HG03571 (cell line): ENCODE measurements at regions not wholly inside any gene's neighbourhood (a gene's known extent, or its start where the extent isn't known, plus 50 kb on each side); places are given as distances from the start of the nearest gene placed in this dataset.
"Not testable (repeated sequence)": the region's sequence is repeated elsewhere in the genome, so short reads cannot be mapped to it uniquely, and the experiment has no call there.

Experiments
- ATAC-seq: cut with Tn5 transposase; IDR thresholded peaks from one replicate; pipeline ENCODE4 v1.9.1; 2021; ENCODE audit not compliant: unreplicated experiment

DNA sequence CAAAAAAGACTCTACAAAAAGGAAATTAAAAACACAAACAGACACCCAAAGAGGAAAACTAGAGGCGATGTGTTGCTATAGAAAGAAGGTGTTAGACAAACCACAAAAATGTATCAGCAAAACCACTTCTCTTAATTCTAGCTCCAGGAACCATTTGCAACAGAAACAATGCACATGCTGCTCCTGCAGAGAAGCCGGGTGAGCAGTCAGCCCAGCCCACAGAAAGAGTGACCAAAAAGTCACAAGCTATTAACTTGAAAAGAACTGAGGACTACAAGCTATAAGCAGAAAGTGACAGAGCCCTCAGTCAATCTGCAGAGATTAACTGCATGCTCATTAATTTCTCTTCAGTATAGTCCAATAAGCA is 96.2 kb upstream of the KLHL13 start:
- peak; percentile 85 for ATAC-seq

DNA sequence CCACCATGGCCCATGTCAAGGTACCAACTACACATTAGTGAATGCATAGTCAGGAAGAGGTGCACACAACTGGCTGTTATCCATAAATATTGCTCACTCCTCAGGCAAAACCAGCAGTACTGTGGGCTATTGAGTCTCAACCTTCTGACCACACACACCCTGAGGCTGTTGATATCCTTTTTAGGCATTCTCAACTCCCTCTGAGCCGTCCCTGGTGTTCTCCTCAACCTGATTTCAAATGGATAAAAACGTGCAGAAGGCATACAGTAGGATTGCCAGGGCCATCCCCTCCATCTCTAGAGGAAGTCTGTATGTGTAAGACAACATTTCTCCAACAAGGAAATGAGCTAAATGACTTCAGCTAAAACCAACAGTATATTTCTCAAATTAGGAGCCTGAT is 98.7 kb upstream of the KLHL13 start:
- ATAC-seq: no peak

DNA sequence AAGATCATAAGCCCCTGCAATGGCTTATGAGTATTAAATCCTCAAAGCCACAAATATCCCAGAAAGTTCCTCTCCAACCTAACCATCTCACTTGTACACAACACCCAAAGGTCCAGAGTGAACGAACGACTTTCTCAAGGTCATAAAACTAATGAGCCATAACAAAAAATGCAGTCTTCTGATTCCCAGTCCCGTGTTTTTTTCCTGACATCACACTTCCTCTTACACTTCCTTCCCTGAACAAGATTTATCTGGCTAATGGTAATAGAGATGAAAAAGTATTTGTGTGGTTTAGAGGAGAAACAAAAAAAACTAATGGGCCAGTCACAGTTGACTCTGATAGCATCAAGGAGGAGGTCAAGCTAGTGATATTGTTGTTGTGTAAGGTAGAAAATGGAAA is 99.5 kb upstream of the KLHL13 start:
- ATAC-seq: no peak

DNA sequence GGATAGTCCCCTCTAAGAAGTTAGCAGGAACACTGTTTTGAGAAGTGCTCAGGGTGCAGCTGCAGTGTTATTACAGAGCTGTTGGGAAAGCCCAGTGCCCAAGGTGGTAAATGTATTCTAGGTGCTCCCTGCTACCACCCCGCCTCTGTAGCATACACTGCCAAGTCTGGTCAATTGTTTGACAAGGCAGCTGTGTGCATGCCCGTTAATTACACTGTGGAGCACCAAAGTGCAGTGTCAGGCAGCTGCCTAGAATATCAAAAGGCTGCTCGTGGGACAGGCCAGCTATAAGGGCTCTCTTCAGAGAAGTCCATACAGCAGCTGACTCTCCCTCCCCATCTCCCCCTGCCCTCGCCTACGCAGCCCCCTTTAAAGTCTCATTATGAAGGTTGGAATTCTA is 99.9 kb upstream of the KLHL13 start:
- ATAC-seq: no peak

- no peak for ATAC-seq
Observed at GRCh38 chrX:118218079-118218478, 101.5 kb upstream of the KLHL13 start.

GRCh38 chrX:118218940-118219339 is 102.3 kb upstream of the KLHL13 start:
- ATAC-seq: no peak

GRCh38 chrX:118219866-118220265 is 103.3 kb upstream of the KLHL13 start:
- ATAC-seq: no peak

- no peak for ATAC-seq
Observed at GRCh38 chrX:118220509-118220908, 103.9 kb upstream of the KLHL13 start.

- ATAC-seq: no peak
Observed at GRCh38 chrX:118221270-118221669, 104.7 kb upstream of the KLHL13 start.

GRCh38 chrX:118221733-118222132 is 105.1 kb upstream of the KLHL13 start:
- ATAC-seq: no peak

DNA sequence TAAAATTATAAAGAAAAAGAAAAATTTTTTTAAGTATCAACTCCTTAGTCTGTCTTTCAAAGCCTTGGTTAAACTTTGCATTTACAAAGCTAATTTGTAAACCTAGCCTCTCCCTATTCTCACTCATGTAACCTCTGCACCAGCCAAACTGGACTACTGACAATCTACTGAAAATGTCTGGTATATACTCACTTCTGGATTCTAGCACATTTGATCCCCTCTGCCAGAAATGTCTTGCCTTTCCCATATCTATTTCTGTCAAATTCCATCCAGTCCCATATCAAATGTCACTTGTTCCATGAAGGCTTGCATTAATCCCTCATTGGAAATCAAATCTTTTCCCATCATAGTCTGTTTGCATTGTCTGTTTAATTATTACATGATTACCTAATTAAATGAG is 105.8 kb upstream of the KLHL13 start:
- ATAC-seq: no peak

DNA sequence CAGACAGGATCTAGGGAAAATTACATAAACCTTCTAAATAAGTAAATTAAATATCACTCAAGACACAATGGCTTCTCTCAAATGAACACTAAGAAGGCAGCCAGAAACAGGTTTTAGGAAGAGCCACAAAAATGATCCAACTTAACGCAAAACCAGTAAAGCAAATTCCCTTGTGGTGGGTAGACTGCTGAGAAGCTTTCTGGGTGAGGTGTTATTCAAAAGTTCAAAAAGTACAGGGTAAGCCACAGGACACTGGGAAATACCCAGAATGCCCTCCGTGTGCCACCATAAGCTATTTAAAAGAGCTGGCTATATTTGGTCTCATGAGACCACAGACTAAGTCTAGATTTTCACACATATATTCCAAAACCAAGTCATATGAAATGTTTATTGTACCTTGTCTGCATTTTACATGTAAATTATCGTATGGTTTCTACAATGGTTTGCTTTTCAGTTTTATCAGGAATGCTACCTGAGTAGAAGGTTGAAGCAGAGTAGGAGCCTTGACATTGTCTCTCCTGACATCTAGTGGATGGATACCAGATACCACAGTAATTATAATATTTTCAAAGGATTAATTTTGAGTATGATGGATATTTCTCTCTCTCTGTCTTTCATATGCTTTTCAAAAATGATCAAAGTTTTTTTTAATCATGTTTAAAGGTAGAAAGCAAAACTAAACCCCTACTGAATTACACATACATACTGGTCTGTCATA is 109.3 kb upstream of the KLHL13 start:
- no peak for ATAC-seq

GRCh38 chrX:118228041-118228440 is 111.4 kb upstream of the KLHL13 start:
- no peak for ATAC-seq

DNA sequence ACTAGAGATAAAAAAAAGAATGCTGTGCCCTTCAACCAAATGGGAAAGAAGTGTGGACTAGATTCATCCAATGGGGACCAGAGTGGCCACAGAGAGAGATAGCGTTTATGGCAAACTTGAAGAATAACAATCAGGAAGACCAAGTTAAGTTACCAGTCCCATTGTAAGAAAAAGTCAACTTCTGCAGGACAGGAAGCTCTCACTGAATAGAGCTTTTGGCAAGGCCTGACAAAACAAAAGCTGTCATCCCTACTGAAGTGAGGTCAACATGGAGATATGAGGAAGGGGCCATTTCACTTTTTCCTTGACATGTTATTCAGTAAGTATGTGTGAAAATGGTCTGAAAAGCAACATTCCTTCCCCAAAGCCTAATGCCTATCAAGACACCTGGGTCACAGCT is 111.8 kb upstream of the KLHL13 start:
- ATAC-seq: no peak

DNA sequence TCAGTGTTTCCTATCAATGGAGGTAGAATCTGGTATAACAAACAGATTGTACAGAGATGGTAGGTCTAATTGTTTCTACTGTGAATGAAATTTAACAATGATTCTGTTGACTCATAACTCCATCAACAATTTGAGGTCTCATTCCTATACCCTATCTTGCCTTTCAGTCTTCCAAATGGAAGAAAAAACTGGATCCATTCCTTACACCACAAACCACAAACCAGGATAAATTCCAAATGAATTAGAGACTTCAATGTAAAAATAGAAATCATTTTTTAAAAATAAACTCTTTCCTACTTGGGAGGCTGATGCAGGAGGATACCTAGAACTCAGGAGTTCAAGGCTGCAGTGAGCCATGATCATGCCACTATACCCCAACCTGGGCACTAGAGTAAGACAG is 114.4 kb upstream of the WDR44 start:
- ATAC-seq: no peak

GRCh38 chrX:118239178-118239870 is 106.6 kb upstream of the WDR44 start:
- no peak for ATAC-seq

DNA sequence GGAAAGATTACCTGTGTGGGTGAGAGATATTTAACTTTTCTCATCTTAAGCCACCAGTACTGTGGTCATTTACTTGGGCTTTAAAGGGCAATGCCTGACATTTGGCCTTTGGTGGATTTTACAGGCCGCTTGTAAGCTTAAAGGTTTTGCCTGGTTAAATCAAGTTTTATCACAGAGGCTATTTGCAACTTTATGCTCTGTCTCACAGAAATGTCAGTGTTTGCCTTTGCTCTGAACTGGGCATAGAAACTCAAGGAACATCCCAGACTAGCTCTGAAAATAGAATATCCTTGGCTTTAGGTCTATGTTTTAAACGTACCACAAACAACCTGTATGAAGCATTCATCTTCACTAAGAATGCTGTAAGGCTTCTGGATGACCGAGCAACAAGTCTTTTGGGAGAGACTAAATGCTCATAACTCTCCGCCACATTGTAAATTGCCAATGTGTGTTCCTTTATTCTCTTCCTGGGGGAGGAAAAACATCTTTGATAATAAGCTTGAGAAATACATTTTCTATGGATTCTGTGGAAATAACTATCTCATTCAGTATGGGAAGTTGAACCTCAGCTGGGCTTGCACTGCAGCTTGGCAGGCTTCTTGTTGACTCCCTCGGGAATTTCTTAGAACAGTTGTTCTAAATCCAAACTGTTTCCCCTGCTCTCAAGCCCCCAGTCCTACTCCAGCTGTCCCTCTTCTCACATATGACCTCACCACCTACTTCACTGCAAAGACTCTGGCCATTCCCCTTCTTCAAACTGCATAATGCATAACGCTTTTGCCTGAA is 105.8 kb upstream of the WDR44 start:
- no peak for ATAC-seq

DNA sequence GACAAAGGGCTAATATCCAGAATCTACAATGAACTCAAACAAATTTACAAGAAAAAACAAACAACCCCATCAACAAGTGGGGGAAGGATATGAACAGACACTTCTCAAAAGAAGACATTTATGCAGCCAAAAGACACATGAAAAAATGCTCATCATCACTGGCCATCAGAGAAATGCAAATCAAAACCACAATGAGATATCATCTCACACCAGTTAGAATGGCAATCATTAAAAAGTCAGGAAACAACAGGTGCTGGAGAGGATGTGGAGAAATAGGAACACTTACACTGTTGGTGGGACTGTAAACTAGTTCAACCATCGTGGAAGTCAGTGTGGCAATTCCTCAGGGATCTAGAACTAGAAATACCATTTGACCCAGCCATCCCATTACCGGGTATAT is 98.9 kb upstream of the WDR44 start:
- ATAC-seq: not testable (repeated sequence)

GRCh38 chrX:118249146-118249545 is 96.8 kb upstream of the WDR44 start:
- ATAC-seq: no peak

GRCh38 chrX:118250445-118250844 is 95.5 kb upstream of the WDR44 start:
- no peak for ATAC-seq

DNA sequence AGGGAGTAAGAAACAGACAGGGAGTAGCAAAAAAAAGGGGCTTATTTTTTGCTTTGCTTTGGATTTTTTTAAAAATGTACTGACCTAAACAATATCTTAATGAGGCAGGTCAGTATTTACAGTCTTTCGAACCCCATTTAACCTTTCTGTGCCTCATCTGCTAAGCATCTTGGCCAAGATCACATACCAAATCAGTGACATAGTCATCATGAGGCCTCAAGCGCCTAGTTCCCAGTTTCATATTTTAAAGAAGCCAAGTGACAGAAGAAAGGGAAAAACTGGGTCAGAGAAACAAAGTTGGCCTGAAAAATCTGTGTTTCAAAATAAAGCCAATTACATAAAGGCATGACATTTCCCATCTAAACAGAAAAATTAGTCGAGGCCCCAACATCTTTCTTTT is 94.6 kb upstream of the WDR44 start:
- ATAC-seq: no peak

- ATAC-seq: no peak
Observed at GRCh38 chrX:118252967-118253366, 92.9 kb upstream of the WDR44 start.
